ENCODE measurements at regions not wholly inside any gene's neighbourhood (a gene's known extent, or its start where the extent isn't known, plus 50 kb on each side); places are given as distances from the start of the nearest gene placed in this dataset.

- TF ChIP-seq ASH1L (IDR thresholded peaks at IDR 0.05; ENCODE audit: borderline replicate concordance, low read depth, partially characterized antibody) (no peak), POLR3A (IDR thresholded peaks at IDR 0.05; ENCODE audit: borderline replicate concordance, extremely low read depth, insufficient read depth, insufficient read length) (no peak), ZBTB43 (CRISPR knock-in tag; IDR thresholded peaks at IDR 0.05) (no peak), ZNF232 (CRISPR knock-in tag; IDR thresholded peaks at IDR 0.05) (no peak)
These were observed 219.1 kb downstream of the PHLDA1 start (continued) for GRCh38 chr12:75812271-75813018.

GRCh38 chr12:75809746-75810145 is 221.8 kb downstream of the PHLDA1 start:
- no TSS peak for BruUV-seq (replicated peaks)
- Histone ChIP-seq H3K4me3 (no peak overlapping the region), H3K9me3 (replicated peaks; ENCODE audit: control insufficient read depth, insufficient read depth, low read depth, low read length) (no peaks in the 10 kb centered on the region), H3K4me1 (replicated peaks in 1 of 2; ENCODE audit: control insufficient read depth in 2 of 2, insufficient read depth in 2 of 2, low read length in 2 of 2) (no peaks in the 10 kb centered on the region), H3K79me2 (ENCODE audit: control insufficient read depth, insufficient read depth, low read length) (no peaks in the 10 kb centered on the region), H3K36me3 (ENCODE audit: control insufficient read depth, insufficient read depth, low read length) (no peaks in the 10 kb centered on the region), H2AFZ (ENCODE audit: low read depth, low read length) (no peak overlapping the region), H3K27ac (ENCODE audit: extremely low read depth, low read depth, low read length) (no peak overlapping the region), H3K9ac (ENCODE audit: insufficient read depth in 1 of 2, low read depth in 2 of 2, low read length in 2 of 2) (no peak overlapping the region), H3K4me2 (ENCODE audit: insufficient read depth, low read length) (no peak overlapping the region), H3K9me1 (ENCODE audit: control insufficient read depth, insufficient read depth, low read length) (no peaks in the 10 kb centered on the region), H3K27me3 (ENCODE audit: control insufficient read depth in 2 of 2, insufficient read depth in 2 of 2, low read length in 2 of 2) (0 out of 5 replicates have a peak, but pooled peaks cover 0 to 4% of the 10 kb centered on the region in 2 experiments), H4K20me1 (replicated peaks; ENCODE audit: control insufficient read depth, insufficient read depth, low read length) (no peaks in the 10 kb centered on the region)
- in situ Hi-C loops (cut with MboI) (no loop called here), intact Hi-C loops (cut with micrococcal nuclease) (loop anchor here (10.0 kb wide), 1 partner anchor 275 kb away; no protein-coding TSS in a partner anchor)
- FAIRE-seq (no peak), ATAC-seq (no peak), DNase-seq (ENCODE audit: extremely low read depth in 1 of 4, low spot score in 3 of 4) (no peak)
- ChIA-PET CTCF (ENCODE audit: low intra/inter-chr PET ratio) (no interaction called here), POLR2A (interaction anchor here (0.8 kb wide), 1 partner anchor 281 kb away, joined by 3 read pairs; no protein-coding TSS in a partner anchor)
- 0% methylated on average over 2 of the region's 2 CpGs for WGBS (ENCODE audit: insufficient coverage, low coverage, missing lambda C conversion rate)
- TF ChIP-seq MYNN (IDR thresholded peaks at IDR 0.05) (peak; percentile 92), MYNN (CRISPR knock-in tag; IDR thresholded peaks at IDR 0.05) (no peak; the same call in 1 of the 2 replicates), SOX6 (IDR thresholded peaks at IDR 0.05) (no peak), MBD1 (CRISPR knock-in tag; IDR thresholded peaks at IDR 0.05) (no peak), RFX1 (IDR thresholded peaks at IDR 0.05) (peak; percentile 58)
